ENCODE measurements at regions not wholly inside any gene's neighbourhood (a gene's known extent, or its start where the extent isn't known, plus 50 kb on each side); places are given as distances from the start of the nearest gene placed in this dataset.

DNA sequence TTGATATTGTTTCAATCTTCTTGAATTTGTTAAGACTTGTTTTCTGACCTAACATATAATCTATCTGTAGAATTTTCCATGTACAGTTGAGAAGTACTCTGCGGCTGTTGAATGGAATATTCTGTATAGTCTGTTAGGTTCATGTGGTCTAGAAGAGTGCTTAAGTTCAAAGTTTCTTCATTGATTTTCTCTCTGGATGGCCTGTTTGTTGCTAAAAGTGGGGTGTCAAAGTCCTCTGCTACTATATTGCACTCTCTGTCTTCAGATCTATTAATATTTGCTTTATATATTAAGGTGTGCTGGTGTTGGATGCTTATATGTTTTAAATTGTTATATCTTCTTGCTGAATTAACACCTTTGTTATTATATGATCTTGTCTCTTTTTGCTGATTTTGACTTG lies 290.9 kb upstream of the STXBP6 start:
- Histone ChIP-seq H4K5ac (ENCODE audit: insufficient read length, low read depth, low read length) (no peak overlapping the region), H2BK12ac (ENCODE audit: insufficient read length, low read depth, low read length) (no peak overlapping the region), H3K4me1 (ENCODE audit: insufficient read depth, low read length) (no peaks in the 10 kb centered on the region), H3K9me3 (ENCODE audit: control insufficient read depth, low read depth, low read length) (no peaks in the 10 kb centered on the region), H3K27me3 (ENCODE audit: insufficient read depth, low read length) (no peaks in the 10 kb centered on the region), H4K91ac (ENCODE audit: insufficient read length, low read depth, low read length) (no peak overlapping the region), H2AK5ac (ENCODE audit: insufficient read length, low read length) (no peak overlapping the region), H3T11ph (ENCODE audit: low read length) (no peak overlapping the region), H4K20me1 (ENCODE audit: control insufficient read depth, insufficient read depth, insufficient read length) (no peaks in the 10 kb centered on the region), H3K18ac (ENCODE audit: insufficient read length, low read depth, low read length) (no peak overlapping the region), H2BK5ac (ENCODE audit: insufficient read length, low read length) (no peak overlapping the region), H3K79me2 (ENCODE audit: insufficient read depth, low read length) (no peaks in the 10 kb centered on the region), H3K4ac (ENCODE audit: low read depth, low read length) (no peak overlapping the region), H2BK120ac (ENCODE audit: low read depth, low read length, poor library complexity, severe bottlenecking) (no peak overlapping the region), H2BK20ac (ENCODE audit: low read depth, low read length, poor library complexity, severe bottlenecking) (no peak overlapping the region), H3K9ac (ENCODE audit: extremely low read depth, insufficient read length, low read length) (no peak overlapping the region), H2BK15ac (ENCODE audit: low read depth, low read length) (no peak overlapping the region), H4K8ac (replicated peaks; ENCODE audit: insufficient read length, low read depth, low read length) (no peak overlapping the region), H3K79me1 (ENCODE audit: insufficient read depth, low read depth, low read length, poor library complexity, severe bottlenecking) (no peaks in the 10 kb centered on the region), H3K23ac (ENCODE audit: insufficient read length, low read depth, low read length) (no peak overlapping the region), H3K14ac (ENCODE audit: insufficient read depth, low read length) (no peak overlapping the region), H3K23me2 (ENCODE audit: insufficient read length, low read depth, low read length, poor library complexity, severe bottlenecking) (no peaks in the 10 kb centered on the region), H3K27ac (ENCODE audit: insufficient read length, low read depth, low read length) (no peak overlapping the region), H3K4me2 (ENCODE audit: insufficient read depth, insufficient read length, low read length) (no peak overlapping the region), H3K56ac (ENCODE audit: insufficient read length, low read depth, low read length) (no peak overlapping the region), H2AFZ (ENCODE audit: low read length) (no peak overlapping the region)
- WGBS (ENCODE audit: extremely low coverage, insufficient read length, low lambda C conversion rate), result no CpG with 5 or more reads among the region's 1 CpG
- no peak overlapping the region for H3K27ac Mint-ChIP-seq
- no peak for DNase-seq
- no peak overlapping the region for H3K4me3 Mint-ChIP-seq
- no peaks in the 10 kb centered on the region for H3K4me1 Mint-ChIP-seq
- no peak for TF ChIP-seq CTCF (conservative IDR thresholded peaks at IDR 0.05)
- peaks cover 2% of the 10 kb centered on the region for H3K27me3 Mint-ChIP-seq (ENCODE audit: low read depth)
- peaks cover 49 to 81% of the 10 kb centered on the region in 2 experiments for H3K9me3 Mint-ChIP-seq
- peaks cover 8 to 37% (median 16%) of the 10 kb centered on the region in 3 experiments; a peak in 5 of 7 replicates for H3K36me3 Mint-ChIP-seq (ENCODE audit: insufficient read depth in 1 of 3, low read depth in 3 of 3)
